Gastroesophageal sphincter (tissue), 4 donors: ENCODE measurements at regions not wholly inside any gene's neighbourhood (a gene's known extent, or its start where the extent isn't known, plus 50 kb on each side); places are given as distances from the start of the nearest gene placed in this dataset.

Experiments
- ATAC-seq: fragments of 150-250 bp; one replicate; pipeline ENCODE4 v1.9.1; 2016; ENCODE audit warnings: mild to moderate bottlenecking, moderate library complexity
- H3K27ac ChIP-seq, 4 donors: fragments of 200-600 bp; sonication (generic) in 3 of 4; 1 replicate in 3 of 4; 2 replicates in 1 of 4; pipeline ENCODE4 v1.5.1; 2016 to 2019
- H3K27me3 ChIP-seq: fragments of 200-600 bp; sonication (generic); one replicate; pipeline ENCODE4 v1.5.1; 2019
- H3K36me3 ChIP-seq, 2 donors: fragments of 200-600 bp; sonication (generic); one replicate each; pipeline ENCODE4 v1.5.1; 2019; ENCODE audit warnings: control low read depth in 1 of 2
- H3K4me1 ChIP-seq, 3 donors: fragments of 200-600 bp; sonication (generic); 1 replicate in 2 of 3; 2 replicates in 1 of 3; pipeline ENCODE4 v1.5.1; 2016 to 2019; ENCODE audit warnings: control low read depth in 2 of 3
- H3K4me3 ChIP-seq, 2 donors: fragments of 200-600 bp; sonication (generic); one replicate each; pipeline ENCODE4 v1.5.1; 2019; ENCODE audit warnings: mild to moderate bottlenecking in 1 of 2, moderate library complexity in 1 of 2
- H3K9me3 ChIP-seq, 3 donors: fragments of 200-600 bp; sonication (generic); one replicate each; pipeline ENCODE4 v1.5.1; 2017 to 2019; ENCODE audit warnings: control low read depth in 2 of 3
- CTCF ChIP-seq, 4 experiments: fragments of 200-600 bp in 2 of 4; fragments of 450-650 bp in 2 of 4; sonication (generic) in 1 of 4; IDR thresholded peaks; one replicate each; pipeline ENCODE4 v1.5.1; 2017 to 2019; ENCODE audit warnings: antibody characterized with exemption in 4 of 4, mild to moderate bottlenecking in 2 of 4, moderate library complexity in 2 of 4
- EP300 ChIP-seq: sonication (generic); formaldehyde crosslinking; IDR thresholded peaks from one replicate; pipeline ENCODE4 v1.6.1; 2017; ENCODE audit warnings: antibody characterized with exemption, mild to moderate bottlenecking
- POLR2A ChIP-seq, 2 donors: fragments of 450-650 bp; IDR thresholded peaks; one replicate each; pipeline ENCODE4 v1.6.1; 2017; ENCODE audit warnings: antibody characterized with exemption in 2 of 2, mild to moderate bottlenecking in 2 of 2, moderate library complexity in 1 of 2
- POLR2AphosphoS5 ChIP-seq: sonication (generic); formaldehyde crosslinking; IDR thresholded peaks from one replicate; pipeline ENCODE4 v1.6.1; 2017; ENCODE audit warnings: antibody characterized with exemption
- WGBS, 2 donors: methylation state at CpG; one replicate each; pipeline ENCODE4 v1.1.5; 2018; ENCODE audit warnings: low coverage in 1 of 2; 5-methylcytosine and 5-hydroxymethylcytosine counted together

- no peak for ATAC-seq
- 85 to 100% methylated on average over 3 to 5 of the region's 5 CpGs for WGBS, 2 donors
- H3K27me3 ChIP-seq, result peaks cover 37% of the 10 kb centered on the region
- H3K27ac ChIP-seq, result no peak overlapping the region
- H3K4me1 ChIP-seq, result peaks cover 0 to 13% (median 0%) of the 10 kb centered on the region in 3 donors
- no peak overlapping the region for H3K4me3 ChIP-seq
- H3K9me3 ChIP-seq, result peaks cover 0 to 20% (median 0%) of the 10 kb centered on the region in 3 donors
- TF ChIP-seq POLR2AphosphoS5 (no peak), EP300 (no peak), POLR2A (IDR thresholded peaks at IDR 0.05) (no peak), CTCF (IDR thresholded peaks at IDR 0.05) (no peak)
- H3K36me3 ChIP-seq, result no peaks in the 10 kb centered on the region
These were observed 309.7 kb downstream of the MN1 start for GRCh38 chr22:27491888-27492287.

GRCh38 chr22:27492566-27493201, 308.9 kb downstream of the MN1 start:
- WGBS, 2 donors, result 82 to 90% methylated on average over 3 of the region's 5 CpGs
- TF ChIP-seq POLR2AphosphoS5, result no peak
- TF ChIP-seq POLR2A (IDR thresholded peaks at IDR 0.05), result no peak
- TF ChIP-seq EP300, result no peak
- TF ChIP-seq CTCF (IDR thresholded peaks at IDR 0.05), result no peak
- no peak overlapping the region for H3K27ac ChIP-seq
- H3K4me1 ChIP-seq, result peaks cover 0 to 13% (median 0%) of the 10 kb centered on the region in 3 donors
- ATAC-seq, result no peak
- H3K27me3 ChIP-seq, result peaks cover 29% of the 10 kb centered on the region
- H3K36me3 ChIP-seq, result no peaks in the 10 kb centered on the region
- peaks cover 0 to 20% (median 0%) of the 10 kb centered on the region in 3 donors for H3K9me3 ChIP-seq
- H3K4me3 ChIP-seq, result no peak overlapping the region

- Histone ChIP-seq H3K27me3 (peaks cover 18% of the 10 kb centered on the region), H3K4me3 (no peak overlapping the region), H3K27ac (no peak overlapping the region), H3K36me3 (no peaks in the 10 kb centered on the region), H3K9me3 (peaks cover 0 to 20% (median 0%) of the 10 kb centered on the region in 3 donors), H3K4me1 (peaks cover 0 to 2% (median 0%) of the 10 kb centered on the region in 3 donors)
- no peak for ATAC-seq
- no peak for TF ChIP-seq CTCF (IDR thresholded peaks at IDR 0.05)
- TF ChIP-seq POLR2A (IDR thresholded peaks at IDR 0.05), result no peak
- TF ChIP-seq POLR2AphosphoS5, result no peak
- 83 to 90% methylated on average over 3 of the region's 4 CpGs for WGBS, 2 donors
These were observed 307.8 kb downstream of the MN1 start for GRCh38 chr22:27493796-27494195.

GRCh38 chr22:27494785-27495184, 306.8 kb downstream of the MN1 start:
- 60 to 68% methylated on average over 1 to 4 of the region's 13 CpGs for WGBS, 2 donors
- Histone ChIP-seq H3K4me1 (no peaks in the 10 kb centered on the region), H3K27me3 (peaks cover 11% of the 10 kb centered on the region), H3K27ac (no peak overlapping the region), H3K9me3 (peaks cover 0 to 20% (median 0%) of the 10 kb centered on the region in 3 donors), H3K4me3 (no peak overlapping the region), H3K36me3 (no peaks in the 10 kb centered on the region)
- no peak for ATAC-seq
- TF ChIP-seq POLR2AphosphoS5, result no peak
- TF ChIP-seq POLR2A (IDR thresholded peaks at IDR 0.05), result no peak
- no peak for TF ChIP-seq EP300
- no peak for TF ChIP-seq CTCF (IDR thresholded peaks at IDR 0.05)

- ATAC-seq, result no peak
- Histone ChIP-seq H3K4me3 (no peak overlapping the region), H3K4me1 (no peaks in the 10 kb centered on the region), H3K27me3 (peaks cover 6% of the 10 kb centered on the region), H3K27ac (no peak overlapping the region), H3K9me3 (peaks cover 0 to 20% (median 0%) of the 10 kb centered on the region in 3 donors), H3K36me3 (no peaks in the 10 kb centered on the region)
- no peak for TF ChIP-seq POLR2A (IDR thresholded peaks at IDR 0.05)
- no peak for TF ChIP-seq EP300
- TF ChIP-seq POLR2AphosphoS5, result no peak
- no peak for TF ChIP-seq CTCF (IDR thresholded peaks at IDR 0.05)
- WGBS, 2 donors, result 77 to 90% methylated on average over 2 to 3 of the region's 8 CpGs
These were observed 306.2 kb downstream of the MN1 start for GRCh38 chr22:27495325-27495724.
